ENCODE measurements at regions not wholly inside any gene's neighbourhood (a gene's known extent, or its start where the extent isn't known, plus 50 kb on each side); places are given as distances from the start of the nearest gene placed in this dataset.
A peak's percentile ranks its signal among the peaks of the same experiment; 100 is the strongest.

DNA sequence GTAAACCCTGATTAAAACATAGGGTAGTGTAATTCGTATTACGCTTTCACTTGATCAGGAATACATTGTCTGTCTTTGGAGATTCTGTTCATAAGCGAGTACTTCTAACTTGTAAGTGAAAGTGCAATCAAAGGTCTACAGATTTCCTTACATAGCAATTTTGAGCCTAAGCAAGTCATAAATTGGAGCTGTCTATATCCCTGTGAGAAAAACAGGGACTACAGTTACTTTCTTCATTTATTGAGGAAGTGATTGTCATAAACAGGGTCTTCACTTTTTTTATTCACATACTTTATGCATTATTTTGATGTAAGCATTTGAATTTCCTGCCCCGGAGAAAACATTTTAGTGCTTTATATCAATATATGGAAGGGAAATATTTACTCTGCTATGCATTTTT, 670.4 kb downstream of the CBLN2 start:
- DNase-seq = no peak

DNA sequence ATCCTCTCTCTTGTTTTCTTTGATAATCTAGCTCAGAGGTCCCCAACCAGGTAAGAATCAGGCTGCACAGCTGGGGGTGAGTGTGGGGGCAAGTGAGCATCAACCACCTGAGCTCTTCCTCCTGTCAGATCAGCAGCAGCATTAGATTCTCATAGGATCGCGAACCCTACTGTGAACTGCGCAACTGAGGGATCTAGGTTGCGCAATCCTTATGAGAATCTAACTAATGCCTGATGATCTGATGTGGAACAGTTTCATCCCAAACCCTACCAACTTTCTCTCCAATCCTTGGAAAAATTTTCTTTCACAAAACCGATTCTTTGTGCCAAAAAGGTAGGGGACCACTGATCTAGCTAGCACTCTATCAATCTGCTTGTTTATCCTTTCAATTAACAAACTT, 678.3 kb downstream of the CBLN2 start:
- DNase-seq = no peak

DNA sequence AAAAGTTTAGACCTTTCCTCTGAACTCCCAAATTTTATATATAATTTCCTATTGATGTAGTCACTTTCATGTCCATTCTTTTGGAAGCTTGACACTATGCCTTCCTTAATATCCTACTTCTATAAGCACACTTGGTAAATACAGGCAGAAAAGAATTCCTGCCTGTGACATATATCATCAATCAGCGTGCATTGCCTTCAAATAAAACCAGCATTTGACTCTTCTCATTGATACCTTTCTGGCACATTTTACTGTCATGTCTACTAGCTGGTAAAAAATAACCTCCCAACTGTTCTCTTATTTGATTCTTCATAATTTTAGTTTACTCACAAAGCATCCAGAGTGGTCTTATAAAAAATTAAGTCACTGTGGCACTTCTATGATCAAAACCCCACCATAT, 693.5 kb downstream of the CBLN2 start:
- DNase-seq = no peak

DNA sequence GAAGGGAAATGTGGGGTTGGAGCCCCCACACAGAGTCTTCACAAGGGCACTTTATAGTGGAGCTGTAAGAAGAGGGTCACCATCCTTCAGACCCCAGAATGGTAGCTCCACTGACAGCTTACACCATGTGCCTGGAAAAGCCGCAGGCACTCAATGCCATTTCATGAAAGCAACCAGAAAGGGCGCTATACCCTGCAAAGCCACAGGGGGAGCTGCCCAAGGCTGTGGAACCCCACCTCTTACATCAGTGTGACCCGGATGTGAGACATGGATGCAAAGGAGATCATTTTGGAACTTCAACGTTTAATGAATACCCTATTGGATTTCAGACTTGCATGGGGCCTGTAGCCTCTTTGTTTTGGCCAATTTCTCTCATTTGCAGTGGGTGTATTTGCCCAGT, 694.7 kb downstream of the CBLN2 start:
- DNase-seq = no peak

DNA sequence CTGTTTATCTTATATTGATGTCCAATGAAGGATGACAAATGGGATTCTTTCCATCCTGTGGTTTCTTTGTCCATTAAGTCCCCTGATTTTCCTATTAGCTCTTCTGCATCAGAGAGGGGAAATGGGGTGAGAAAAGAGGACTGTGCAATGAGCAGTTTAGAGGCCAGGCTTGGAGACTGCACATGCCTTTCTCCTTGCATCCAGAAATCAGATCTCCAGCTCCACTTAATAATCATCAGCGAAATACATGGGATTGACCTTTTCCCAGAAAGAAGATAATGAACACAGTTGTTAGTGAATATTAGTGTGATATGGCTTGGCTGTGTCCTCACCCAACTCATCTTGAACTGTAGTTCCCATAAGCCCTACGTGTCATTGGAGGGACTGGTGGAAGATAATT, 697.4 kb downstream of the CBLN2 start:
- no peak for DNase-seq

DNA sequence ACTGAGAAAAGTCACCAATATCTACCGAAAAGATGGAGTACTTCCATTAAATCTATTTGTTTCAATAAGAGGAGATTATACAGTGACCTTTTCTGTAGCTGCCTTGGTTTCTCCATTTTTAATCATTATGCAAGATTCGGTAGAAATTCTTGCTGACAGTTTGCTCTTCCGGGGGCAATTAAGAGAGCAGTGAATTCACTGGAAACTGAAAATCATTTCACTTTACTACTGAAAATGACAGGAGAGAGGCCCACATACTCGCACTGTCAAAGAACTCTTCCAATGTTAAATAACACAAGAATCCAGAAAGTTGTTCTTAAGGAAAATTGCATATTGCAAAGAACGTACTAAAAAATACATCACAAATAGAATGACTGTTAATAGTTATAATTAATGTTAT, 699.3 kb downstream of the CBLN2 start:
- no peak for DNase-seq

DNA sequence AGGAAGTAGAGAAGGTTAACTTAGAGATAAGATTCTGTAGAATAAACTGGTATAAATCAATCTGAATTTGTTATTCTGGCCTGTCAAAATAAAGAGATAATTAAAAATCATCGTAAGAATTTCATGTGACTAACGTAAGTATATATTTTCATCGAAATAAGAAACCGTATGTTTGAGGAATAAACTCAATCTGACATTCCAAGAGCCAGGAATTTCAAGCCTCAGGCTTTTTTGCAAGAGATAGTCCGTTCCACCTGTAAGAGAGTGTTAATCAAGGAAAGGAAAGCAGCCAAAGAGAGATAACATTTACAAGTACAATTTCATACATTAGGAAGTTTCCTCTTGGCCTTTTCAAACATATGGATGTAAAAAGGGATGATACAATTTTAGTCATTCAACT, 701.5 kb downstream of the CBLN2 start:
- DNase-seq = no peak

DNA sequence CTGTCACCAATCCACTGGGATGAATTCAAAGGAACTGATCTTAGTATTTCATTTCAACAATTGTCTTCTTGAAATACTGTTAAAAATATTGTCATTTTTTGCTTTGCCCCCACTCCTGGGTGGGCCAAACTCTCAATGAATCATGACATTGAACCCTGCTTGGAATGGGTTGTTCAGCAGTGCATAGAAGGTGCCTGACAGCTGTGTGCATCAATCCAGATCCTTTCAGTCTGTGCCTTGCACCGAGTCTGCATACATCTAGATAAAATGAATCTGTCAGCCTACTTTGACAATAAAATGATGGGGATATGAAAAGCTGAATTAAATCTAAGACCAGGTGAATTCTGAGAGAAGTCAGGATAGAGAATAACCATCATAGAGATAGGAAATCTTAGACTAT, 706.6 kb downstream of the CBLN2 start:
- DNase-seq = no peak

DNA sequence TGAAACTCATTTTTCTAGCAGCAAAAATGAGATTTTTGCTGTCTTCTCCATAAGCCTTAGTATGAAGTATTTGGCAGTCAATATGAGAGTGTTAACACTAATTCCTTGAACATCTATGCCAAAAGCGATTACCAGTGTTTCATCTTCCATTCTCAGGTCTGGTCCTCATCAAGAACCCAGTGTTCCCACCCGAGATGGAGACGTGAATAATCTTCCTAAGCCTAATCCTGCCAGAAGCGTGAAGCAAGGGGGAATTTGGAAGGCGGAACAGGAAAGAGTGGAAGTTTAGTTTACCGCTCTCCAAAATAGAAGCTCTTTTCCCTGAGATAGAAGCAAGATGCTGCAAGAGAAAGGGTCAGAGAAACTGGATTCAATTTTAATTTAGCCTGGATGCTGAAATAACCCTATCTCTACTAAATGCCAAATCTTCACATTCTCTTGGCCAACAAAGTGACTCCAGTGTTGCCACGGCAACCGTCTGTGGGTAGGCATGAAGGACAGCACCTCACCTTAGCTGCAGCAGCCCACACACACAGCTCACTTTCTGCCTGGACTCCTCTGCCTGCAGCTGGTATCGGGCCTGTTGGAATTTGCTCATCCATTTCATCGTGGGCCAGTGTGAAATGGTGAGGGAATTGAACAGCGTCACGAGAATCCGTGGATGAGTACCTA, 711.1 kb downstream of the CBLN2 start:
- DNase-seq = no peak

DNA sequence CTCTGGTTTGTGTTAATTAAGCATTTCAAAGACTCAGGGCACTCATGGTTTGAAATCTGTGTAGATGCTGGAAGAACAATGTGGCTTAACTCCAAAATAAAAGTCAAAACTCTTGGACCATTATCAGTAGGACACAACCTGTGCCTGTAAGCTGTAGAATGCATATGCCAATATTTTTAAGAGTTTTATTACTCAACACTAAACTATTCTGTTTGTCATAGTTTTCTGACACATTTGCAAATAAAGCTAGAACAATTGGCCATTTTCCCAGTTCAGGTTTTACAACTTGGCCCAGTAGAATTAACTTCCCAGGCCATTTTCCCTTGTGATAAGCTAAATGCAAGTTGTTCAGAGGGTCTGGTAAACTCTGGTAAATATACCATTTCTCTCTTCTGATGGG, 713.1 kb downstream of the CBLN2 start:
- no peak for DNase-seq

DNA sequence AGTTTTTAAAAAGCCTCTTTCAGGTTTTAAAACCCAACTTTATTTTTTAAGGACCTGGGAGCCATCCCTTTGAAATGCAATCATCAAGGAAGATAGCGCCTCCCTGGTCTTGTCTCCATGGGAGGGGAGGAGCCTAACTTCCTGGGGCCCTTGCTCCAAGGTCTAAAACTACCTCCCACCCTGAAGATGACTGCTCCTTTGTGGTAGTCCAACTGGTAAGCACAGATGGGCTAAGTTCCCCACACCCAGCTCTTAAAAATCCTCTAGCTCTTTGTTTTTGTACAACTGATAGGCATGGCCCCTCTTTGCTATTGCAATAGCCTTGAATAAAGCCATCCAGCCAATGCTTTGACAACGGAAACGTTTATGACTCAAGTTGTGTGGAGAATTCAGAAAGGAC, 716.8 kb downstream of the CBLN2 start:
- no peak for DNase-seq

DNA sequence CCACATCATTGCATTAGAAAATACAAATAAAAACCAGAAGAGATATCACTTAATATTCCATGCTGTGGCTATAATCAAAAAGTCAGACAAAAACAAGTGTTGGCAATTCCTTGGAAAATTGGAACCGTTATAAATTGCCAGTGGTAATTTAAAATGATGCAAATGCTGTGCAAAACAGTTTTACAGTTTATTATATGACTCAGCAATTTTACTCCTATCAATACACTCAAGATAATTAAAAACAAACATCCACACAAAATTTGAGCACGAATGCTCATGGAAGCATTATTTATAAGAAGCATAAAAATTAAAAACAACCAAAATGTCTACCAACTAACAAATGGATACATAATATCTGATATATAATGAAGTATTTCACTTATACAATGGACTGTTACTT, 728.8 kb downstream of the CBLN2 start:
- no peak for DNase-seq

DNA sequence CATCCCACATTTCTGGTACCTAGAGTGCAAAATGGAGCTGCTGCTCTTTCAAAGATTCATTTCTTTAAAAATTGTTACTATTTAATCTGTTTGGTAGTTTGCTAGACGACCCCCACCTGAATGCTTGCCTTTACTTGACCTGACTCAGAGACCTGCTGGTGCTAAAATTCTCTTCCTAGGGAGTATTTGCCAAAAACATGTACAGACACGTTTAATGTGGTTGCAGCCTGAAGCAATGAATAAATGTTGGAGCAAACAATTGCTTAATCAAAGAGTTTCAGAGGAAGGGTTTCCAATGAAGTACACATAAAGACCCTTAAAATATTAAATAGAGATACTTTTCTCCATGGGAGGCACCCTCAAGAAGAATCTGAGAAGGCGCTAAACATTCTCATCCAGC, 734.4 kb downstream of the CBLN2 start:
- DNase-seq = no peak

DNA sequence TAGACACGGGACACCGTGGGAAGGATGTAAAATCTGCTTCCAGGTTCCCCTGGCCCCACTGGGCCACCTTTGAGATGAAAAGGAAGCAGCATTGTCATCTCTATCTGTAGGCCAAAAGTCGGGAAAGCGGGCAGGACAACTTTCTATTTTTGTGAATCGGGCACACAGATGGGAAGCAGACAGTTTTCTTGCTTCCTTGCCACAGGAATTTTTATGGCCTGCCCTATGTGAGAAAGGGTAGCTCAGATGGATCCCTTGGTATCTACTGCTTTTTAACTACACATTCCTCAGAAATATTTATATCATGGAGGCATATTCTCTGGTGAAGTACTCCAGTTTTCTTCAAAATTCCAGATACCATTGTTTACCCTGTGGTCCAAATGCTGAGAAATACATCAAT, 735.5 kb downstream of the CBLN2 start:
- DNase-seq = no peak

DNA sequence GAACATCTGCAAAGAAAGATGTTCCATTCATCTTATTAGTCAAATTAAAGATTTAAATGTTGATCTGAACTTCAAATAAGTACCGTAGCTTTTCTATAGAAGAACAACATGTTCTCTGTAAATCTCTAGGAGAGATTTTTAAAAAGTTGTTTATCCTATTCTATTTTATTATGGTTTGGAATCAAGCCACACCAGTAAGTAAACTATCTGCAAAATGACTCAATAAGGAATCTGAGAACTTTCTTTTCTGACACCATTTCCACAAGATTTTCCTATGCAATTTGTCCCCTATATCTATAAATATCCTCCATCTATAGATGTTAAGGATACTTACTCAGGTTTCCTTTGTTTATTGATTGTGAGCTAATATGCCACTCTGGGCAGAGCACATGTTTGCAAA, 736.6 kb downstream of the CBLN2 start:
- DNase-seq = no peak

DNA sequence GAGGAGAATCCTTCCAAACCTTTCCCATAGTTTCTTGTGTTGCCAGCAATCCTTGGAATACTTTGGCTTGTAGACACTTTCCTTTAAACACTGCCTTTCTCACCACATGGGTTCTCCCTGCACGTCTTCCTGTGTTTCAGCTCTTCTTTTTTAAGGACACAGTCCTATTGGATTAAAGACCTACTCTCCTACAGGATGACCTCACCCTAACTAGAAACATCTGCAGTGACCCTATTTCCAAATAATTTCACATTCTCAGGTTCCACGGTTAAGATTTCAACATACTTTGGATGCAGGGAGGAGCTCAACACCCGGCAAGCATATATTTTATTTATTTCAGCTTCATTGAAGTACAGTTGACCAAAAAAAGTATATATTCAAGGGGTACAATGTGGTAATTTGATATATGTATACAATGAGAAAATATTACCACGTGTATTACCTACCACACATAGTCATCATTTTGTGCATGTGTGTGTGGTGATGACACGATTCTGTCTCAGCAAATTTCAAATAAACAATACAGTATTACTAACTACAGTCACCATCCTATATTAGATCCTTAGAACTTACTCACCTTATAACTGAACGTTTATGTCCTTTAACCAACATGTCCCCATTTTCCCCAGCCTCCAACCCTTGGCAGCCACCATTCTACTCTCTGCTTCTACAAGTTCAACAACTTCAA, 745.0 kb downstream of the CBLN2 start:
- no peak for DNase-seq

DNA sequence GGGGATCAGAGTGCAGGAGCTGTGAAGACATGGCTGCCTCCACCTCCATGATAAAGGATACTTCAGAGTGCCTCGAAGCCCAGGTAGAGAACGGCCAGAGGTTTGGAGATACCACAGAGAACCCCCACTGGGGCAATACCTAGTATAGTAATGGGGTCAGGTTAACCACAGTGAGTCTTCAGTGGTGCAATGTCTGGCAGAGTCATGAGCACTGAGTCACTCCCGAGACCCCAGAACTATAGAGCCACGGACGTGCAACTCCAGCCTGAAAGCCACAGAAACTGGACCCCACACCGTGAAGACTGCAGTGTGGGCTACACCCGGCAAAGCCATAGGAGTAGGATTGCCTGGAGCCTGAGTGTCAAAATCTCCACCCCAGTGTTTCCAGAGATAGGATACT, 746.6 kb downstream of the CBLN2 start:
- DNase-seq = no peak

DNA sequence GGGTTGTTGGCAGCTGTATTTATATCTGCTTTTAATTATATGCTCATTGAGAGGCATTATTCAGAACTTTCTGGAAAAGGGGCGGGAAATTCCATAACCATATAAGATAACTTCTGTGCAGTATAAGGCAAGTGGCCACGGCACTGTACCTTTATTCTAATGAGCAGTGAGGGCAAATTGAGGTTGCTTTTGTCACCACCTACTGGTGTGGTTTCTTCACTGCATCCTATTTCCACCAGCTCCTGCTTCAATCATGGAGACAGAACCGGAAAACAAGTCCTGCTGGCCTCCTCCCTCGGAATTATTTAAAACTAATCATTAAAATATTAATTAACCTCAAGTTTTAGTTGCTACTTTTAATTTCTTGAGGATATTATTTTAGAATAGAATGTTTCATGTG, 759.4 kb downstream of the CBLN2 start:
- DNase-seq = peak; percentile 28 to 47

DNA sequence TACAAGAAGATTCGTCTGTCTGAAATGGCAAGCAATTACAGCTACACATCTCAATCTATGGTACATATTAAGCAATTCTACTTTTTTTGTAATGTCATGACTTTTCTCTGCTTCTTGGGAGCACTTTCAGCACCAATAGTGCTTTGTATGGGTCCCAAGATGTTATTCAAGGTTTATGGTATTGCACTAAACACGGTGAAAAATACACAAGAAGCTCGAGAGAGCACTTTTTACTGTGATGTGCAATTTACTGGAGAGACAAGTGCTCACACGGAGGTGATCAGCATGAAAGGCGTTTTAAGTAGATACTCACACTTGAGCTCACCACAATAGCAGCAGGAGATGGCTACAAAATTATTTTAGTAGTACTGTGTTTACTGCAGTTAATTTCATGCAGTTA, 783.6 kb downstream of the CBLN2 start:
- DNase-seq = no peak

DNA sequence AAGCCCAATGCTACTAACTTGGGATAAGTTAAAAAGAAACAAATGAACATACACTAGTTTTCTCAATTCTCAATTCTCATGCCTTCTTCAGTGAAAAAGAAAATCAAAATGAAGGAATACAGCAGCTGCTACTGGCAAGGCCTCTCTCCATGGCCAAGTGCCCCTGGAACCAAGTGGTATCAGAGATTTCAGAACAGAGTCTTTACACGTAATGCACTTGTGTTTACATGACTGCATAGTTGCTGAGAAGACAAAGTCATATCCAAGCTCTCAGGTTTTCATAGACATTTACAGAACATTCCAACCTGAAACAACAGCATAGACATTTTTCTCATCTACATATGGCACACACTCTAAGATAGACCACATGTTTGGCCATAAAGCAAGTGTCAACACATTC, 789.9 kb downstream of the CBLN2 start:
- DNase-seq = no peak

DNA sequence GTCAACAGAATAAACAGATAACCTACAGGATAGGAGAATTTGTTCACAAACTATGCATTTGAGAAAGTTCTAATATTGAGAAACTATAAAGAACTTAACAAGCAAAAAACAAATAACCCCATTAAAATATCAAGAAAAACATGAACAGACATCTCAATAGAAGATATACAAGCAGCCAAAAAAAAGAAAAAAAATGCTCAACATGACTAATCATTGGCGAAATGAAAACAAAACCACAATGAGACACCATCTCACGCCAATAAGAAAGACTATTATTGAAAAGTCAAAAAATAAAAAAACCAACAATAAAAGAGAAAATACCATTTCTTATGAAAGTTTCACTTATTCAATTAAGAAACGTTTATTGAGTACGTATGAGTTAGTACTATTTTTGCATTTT, 800.5 kb downstream of the CBLN2 start:
- no peak for DNase-seq

DNA sequence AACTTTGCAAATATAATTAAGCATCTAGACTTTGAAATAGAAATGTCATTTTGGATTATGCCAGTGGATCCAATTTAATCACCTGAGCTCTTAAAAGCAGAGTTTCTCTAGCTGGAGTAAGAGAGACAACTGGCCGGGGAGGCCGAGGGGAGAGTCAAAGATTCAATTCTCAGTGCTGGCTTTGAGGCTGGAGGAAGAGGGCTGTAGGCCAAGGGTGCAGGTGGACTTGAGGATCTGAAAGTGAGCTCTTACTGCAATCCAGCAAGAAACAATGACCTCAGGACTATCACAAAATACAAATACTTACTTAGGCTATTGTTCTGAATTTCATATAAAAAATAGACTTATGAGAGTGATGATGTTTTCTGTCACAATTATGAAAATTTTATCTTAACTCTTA, 814.5 kb downstream of the CBLN2 start:
- DNase-seq = no peak

DNA sequence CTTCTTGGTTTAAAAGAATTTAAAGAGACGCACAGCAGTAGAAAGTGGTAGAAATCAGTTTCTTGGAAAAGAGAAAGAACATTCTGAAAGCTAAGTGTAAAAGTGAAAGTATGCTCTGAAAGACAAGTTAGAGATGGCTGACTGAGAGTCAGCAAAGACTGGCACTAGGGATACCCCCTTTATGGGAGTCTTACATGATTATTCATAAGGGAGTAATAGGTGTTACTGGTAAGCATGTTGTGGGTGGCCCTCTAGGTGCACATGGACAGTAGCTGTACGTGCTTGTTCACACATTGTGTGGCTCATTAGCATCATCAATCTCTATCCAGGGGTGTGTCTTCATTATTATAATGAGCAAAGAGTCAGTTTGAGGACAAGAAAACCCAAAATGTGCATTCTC, 816.2 kb downstream of the CBLN2 start:
- DNase-seq = no peak

DNA sequence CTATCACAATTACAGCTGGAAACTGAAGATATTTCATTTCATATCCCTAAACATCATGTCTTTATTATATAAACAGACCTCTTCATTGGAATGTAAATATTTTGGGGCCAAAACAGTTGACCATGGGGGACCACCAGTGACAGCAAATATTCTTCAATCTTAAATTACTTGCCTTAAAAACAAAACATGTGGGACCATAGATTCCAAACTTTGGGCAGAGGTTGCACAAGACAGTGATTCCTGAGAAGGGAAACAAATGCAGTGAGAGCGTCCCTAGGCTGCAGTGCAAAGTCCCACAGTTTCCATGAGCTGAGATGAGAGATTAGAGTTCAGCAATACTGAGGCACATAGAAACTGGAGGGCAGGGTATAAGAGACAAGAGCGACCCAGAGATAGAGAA, 818.9 kb downstream of the CBLN2 start:
- DNase-seq = no peak

DNA sequence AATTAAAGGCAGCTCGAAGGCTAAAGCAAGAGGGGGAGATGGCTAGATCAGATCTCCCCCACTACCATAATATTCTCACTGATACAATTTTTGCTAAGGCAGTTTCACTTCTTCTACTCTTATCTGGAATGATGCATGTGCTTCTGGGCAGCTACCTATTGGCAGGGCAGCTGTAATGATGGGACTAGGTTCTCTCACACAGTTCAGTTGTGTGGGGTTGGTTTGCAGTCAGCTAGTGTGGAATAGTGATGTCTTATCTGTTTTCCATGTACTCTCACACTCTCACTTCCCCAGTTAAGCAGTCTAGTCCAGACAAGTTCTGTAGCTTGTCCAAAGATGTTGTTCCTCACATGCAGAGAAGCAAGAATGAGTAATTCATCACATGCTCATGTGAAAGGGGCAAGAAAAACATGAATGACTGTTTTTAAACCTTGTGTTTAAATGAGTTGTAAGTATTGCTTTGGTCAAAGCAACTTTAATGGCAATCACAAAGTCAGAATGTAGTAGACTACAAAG, 836.1 kb downstream of the CBLN2 start:
- no peak for DNase-seq

Data from NCI-H446 (cell line).